ENCODE measurements at regions not wholly inside any gene's neighbourhood (a gene's known extent, or its start where the extent isn't known, plus 50 kb on each side); places are given as distances from the start of the nearest gene placed in this dataset.
"Not testable (repeated sequence)": the region's sequence is repeated elsewhere in the genome, so short reads cannot be mapped to it uniquely, and the experiment has no call there.

- TF ChIP-seq ZNF384 (IDR thresholded peaks at IDR 0.05); FOXM1 (IDR thresholded peaks at IDR 0.05; ENCODE audit: borderline replicate concordance); HDGF (IDR thresholded peaks at IDR 0.05; ENCODE audit: borderline replicate concordance); FOXK2 (IDR thresholded peaks at IDR 0.05); ARNT (IDR thresholded peaks at IDR 0.05); SP1 (IDR thresholded peaks at IDR 0.05): not testable (repeated sequence)
Measured at GRCh38 chr10:27311809-27312208, 71.2 kb upstream of the ACBD5 start.

All from HEK293T (cell line).